B cell (primary cell): ENCODE measurements at regions not wholly inside any gene's neighbourhood (a gene's known extent, or its start where the extent isn't known, plus 50 kb on each side); places are given as distances from the start of the nearest gene placed in this dataset.

Experiments
- ATAC-seq: fragments of 200-7000 bp; cut with Tn5 transposase; one replicate; pipeline ENCODE4 v1.10.0; 2021; ENCODE audit warnings: low read depth, mild to moderate bottlenecking, moderate number of reproducible peaks, moderate library complexity
- CTCF ChIA-PET: fragments of 350-600 bp; sonication (Branson Sonifier 250); formaldehyde crosslinking; loops from one replicate; lab custom pipeline; 2021; ENCODE audit warnings: antibody characterized with exemption, inconsistent platforms; lab: Charles Lee
- POLR2A ChIA-PET: fragments of 350-600 bp; sonication (Branson Sonifier 250); formaldehyde crosslinking; loops from one replicate; lab custom pipeline; 2021; ENCODE audit warnings: antibody characterized with exemption; lab: Charles Lee
- DNase-seq: peaks from one replicate; pipeline ENCODE4 v3.0.0; 2013
- H2AFZ ChIP-seq: 2 replicates; pipeline ENCODE4 v1.6.1; 2012; ENCODE audit warnings: mild to moderate bottlenecking, low read depth, low read length; ENCODE audit not compliant: insufficient read depth, poor library complexity, severe bottlenecking
- H3K27ac ChIP-seq, 2 donors: 1 replicate in 1 of 2; 2 replicates in 1 of 2; pipeline ENCODE4 v1.5.1; 2012 to 2013; ENCODE audit warnings: low read length in 2 of 2, mild to moderate bottlenecking in 2 of 2, moderate library complexity in 1 of 2
- H3K27me3 ChIP-seq, 4 experiments: fragments of 200-600 bp in 1 of 4; sonication (generic) in 1 of 4; replicated peaks in 1 of 4; 1 replicate in 2 of 4; 2 replicates in 2 of 4; pipeline versions ENCODE4 v1.6.1 to v1.7.0; 2013 to 2016; ENCODE audit warnings: low read length in 3 of 4, mild to moderate bottlenecking in 2 of 4, mixed read lengths in 1 of 4, moderate library complexity in 1 of 4; ENCODE audit not compliant: insufficient read depth in 4 of 4, control insufficient read depth in 3 of 4; ENCODE audit errors: control extremely low read depth in 1 of 4
- H3K36me3 ChIP-seq, 2 experiments: replicated peaks in 1 of 2; 1 replicate in 1 of 2; 2 replicates in 1 of 2; pipeline versions ENCODE4 v1.6.1 to v1.7.1; 2013; ENCODE audit warnings: low read length in 1 of 2; ENCODE audit not compliant: insufficient read depth in 2 of 2, control insufficient read depth in 1 of 2; ENCODE audit errors: control extremely low read depth in 1 of 2, extremely low read depth in 1 of 2
- H3K4me1 ChIP-seq, 2 donors: fragments of 200-600 bp in 1 of 2; sonication (generic) in 1 of 2; 1 replicate in 1 of 2; 2 replicates in 1 of 2; pipeline versions ENCODE4 v1.5.1 to v1.6.1; 2013 to 2017; ENCODE audit warnings: low read length in 2 of 2; ENCODE audit not compliant: control insufficient read depth in 2 of 2, insufficient read depth in 2 of 2
- H3K4me2 ChIP-seq: replicated peaks from 2 replicates; pipeline ENCODE3; 2012; ENCODE audit warnings: mild to moderate bottlenecking, low read depth, low read length; ENCODE audit not compliant: poor library complexity, severe bottlenecking
- H3K4me3 ChIP-seq, 5 experiments: fragments of 200-600 bp in 1 of 5; sonication (generic) in 1 of 5; 1 replicate in 3 of 5; 2 replicates in 2 of 5; pipeline versions ENCODE4 v1.5.1 to v1.7.0; 2011 to 2016; ENCODE audit warnings: low read length in 4 of 5, mild to moderate bottlenecking in 4 of 5, low read depth in 2 of 5, control low read depth in 1 of 5, moderate library complexity in 1 of 5; ENCODE audit not compliant: insufficient read depth in 1 of 5; ENCODE audit errors: control extremely low read depth in 1 of 5, extremely low read depth in 1 of 5
- H3K79me2 ChIP-seq: fragments of 200-600 bp; sonication (generic); one replicate; pipeline ENCODE4 v1.6.0; 2016; ENCODE audit warnings: low read length; ENCODE audit not compliant: control insufficient read depth, insufficient read depth
- H3K9ac ChIP-seq: fragments of 200-600 bp; sonication (generic); 2 replicates; pipeline ENCODE4 v1.6.1; 2017; ENCODE audit warnings: mild to moderate bottlenecking, low read length, moderate library complexity
- H3K9me3 ChIP-seq, 3 donors: one replicate each; pipeline versions ENCODE4 v1.6.1 to v1.7.1; 2013; ENCODE audit warnings: low read length in 2 of 3; ENCODE audit not compliant: control insufficient read depth in 2 of 3, insufficient read depth in 1 of 3; ENCODE audit errors: control extremely low read depth in 1 of 3
- H4K20me1 ChIP-seq: 2 replicates; pipeline ENCODE4 v1.6.0; 2012; ENCODE audit warnings: mild to moderate bottlenecking, low read length; ENCODE audit not compliant: insufficient read depth, control insufficient read depth, poor library complexity, severe bottlenecking
- H3K27ac Mint-ChIP-seq: one replicate; pipeline ENCODE4 v1.8.0; 2021; ENCODE audit warnings: mixed read lengths
- H3K27me3 Mint-ChIP-seq: one replicate; pipeline ENCODE4 v1.8.0; 2021; ENCODE audit warnings: mixed read lengths
- H3K4me1 Mint-ChIP-seq: one replicate; pipeline ENCODE4 v1.8.0; 2021; ENCODE audit warnings: mixed read lengths
- H3K4me3 Mint-ChIP-seq: one replicate; pipeline ENCODE4 v1.8.0; 2021; ENCODE audit warnings: mixed read lengths
- H3K9me3 Mint-ChIP-seq: one replicate; pipeline ENCODE4 v1.8.0; 2022; ENCODE audit warnings: mixed read lengths; ENCODE audit not compliant: insufficient read depth
- EZH2 ChIP-seq: IDR thresholded peaks from 2 replicates; pipeline ENCODE4 v1.6.1; 2012; ENCODE audit warnings: borderline replicate concordance, low read depth, mild to moderate bottlenecking, moderate library complexity, low read length; ENCODE audit not compliant: insufficient read depth, poor library complexity, severe bottlenecking
- WGBS: methylation state at CpG from one replicate; pipeline ENCODE4 v1.1.5; 2013; ENCODE audit warnings: missing lambda C conversion rate; ENCODE audit not compliant: insufficient coverage; 5-methylcytosine and 5-hydroxymethylcytosine counted together
- intact Hi-C: fragments of 100-400 bp; cut with micrococcal nuclease; formaldehyde crosslinking; loops from one replicate; pipeline ENCODE4 v1.10.0; 2022
- TF ChIP-seq, protein P1 (sequence below): fragments of 200-600 bp; IDR thresholded peaks from one replicate; pipeline ENCODE4 v1.8.0; 2022; ENCODE audit warnings: antibody characterized with exemption, mild to moderate bottlenecking

DNA sequence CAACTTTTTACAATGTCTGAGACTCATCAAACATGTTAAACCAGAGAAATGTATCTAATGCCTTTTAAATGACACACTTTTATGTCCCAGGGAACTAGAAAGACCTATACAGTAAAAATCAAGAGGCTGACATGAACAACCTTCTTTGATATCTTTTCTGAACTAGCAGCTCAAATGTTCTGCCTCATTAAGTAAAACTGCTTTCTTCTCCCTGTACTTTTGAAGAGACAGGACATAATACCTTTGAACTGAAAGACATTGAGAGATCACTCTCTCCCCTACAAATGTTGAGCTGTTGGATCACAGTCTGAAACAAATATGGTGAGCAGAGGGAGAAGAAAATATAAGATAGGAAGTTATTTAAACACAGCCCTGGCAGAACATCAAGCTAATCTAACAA, 123.0 kb downstream of the FAM181B start:
- Histone ChIP-seq H3K27me3 (no peaks in the 10 kb centered on the region), H3K79me2 (no peaks in the 10 kb centered on the region), H3K4me1 (no peaks in the 10 kb centered on the region), H4K20me1 (no peaks in the 10 kb centered on the region), H3K36me3 (no peaks in the 10 kb centered on the region), H3K9me3 (no peaks in the 10 kb centered on the region), H3K4me2 (no peak overlapping the region), H3K4me3 (no peak overlapping the region), H3K9ac (no peak overlapping the region), H3K27ac (no peak overlapping the region), H2AFZ (no peak overlapping the region)
- no peak for DNase-seq
- Mint-ChIP-seq H3K27me3 (peaks cover 4% of the 10 kb centered on the region), H3K4me3 (no peak overlapping the region), H3K27ac (no peak overlapping the region), H3K9me3 (no peaks in the 10 kb centered on the region), H3K4me1 (no peaks in the 10 kb centered on the region)
- ChIA-PET CTCF (no interaction called here), POLR2A (no interaction called here)
- no peak for ATAC-seq
- no peak for TF ChIP-seq EZH2
- TF ChIP-seq, protein P1, sequence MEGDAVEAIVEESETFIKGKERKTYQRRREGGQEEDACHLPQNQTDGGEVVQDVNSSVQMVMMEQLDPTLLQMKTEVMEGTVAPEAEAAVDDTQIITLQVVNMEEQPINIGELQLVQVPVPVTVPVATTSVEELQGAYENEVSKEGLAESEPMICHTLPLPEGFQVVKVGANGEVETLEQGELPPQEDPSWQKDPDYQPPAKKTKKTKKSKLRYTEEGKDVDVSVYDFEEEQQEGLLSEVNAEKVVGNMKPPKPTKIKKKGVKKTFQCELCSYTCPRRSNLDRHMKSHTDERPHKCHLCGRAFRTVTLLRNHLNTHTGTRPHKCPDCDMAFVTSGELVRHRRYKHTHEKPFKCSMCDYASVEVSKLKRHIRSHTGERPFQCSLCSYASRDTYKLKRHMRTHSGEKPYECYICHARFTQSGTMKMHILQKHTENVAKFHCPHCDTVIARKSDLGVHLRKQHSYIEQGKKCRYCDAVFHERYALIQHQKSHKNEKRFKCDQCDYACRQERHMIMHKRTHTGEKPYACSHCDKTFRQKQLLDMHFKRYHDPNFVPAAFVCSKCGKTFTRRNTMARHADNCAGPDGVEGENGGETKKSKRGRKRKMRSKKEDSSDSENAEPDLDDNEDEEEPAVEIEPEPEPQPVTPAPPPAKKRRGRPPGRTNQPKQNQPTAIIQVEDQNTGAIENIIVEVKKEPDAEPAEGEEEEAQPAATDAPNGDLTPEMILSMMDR, result no peak
- intact Hi-C loops, result no loop called here

DNA sequence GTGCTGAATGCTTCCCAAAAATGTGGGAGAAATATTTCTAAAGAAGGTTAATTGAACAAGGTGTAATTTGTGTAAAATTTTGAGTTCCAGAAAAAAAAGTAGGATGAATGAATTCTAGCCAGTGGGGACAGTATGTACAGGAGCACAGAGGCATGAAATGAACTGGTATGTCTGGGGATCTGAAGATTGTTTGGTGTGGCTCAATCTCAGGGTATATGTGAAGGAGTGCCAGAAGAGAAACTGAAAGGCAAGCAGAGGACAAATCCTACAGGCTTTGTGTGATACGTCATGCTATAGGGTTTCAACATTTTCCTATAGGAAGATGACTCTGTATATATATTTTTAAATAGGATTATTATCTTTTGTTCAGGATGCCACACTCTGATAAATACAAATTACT, 126.9 kb downstream of the FAM181B start:
- H3K27ac Mint-ChIP-seq, result no peak overlapping the region
- Histone ChIP-seq H3K27me3 (no peaks in the 10 kb centered on the region), H3K4me2 (no peak overlapping the region), H3K9me3 (no peaks in the 10 kb centered on the region), H4K20me1 (no peaks in the 10 kb centered on the region), H3K4me3 (no peak overlapping the region), H3K27ac (no peak overlapping the region), H3K36me3 (no peaks in the 10 kb centered on the region), H2AFZ (no peak overlapping the region), H3K4me1 (no peaks in the 10 kb centered on the region), H3K79me2 (no peaks in the 10 kb centered on the region), H3K9ac (no peak overlapping the region)
- DNase-seq (no peak), ATAC-seq (no peak)
- H3K9me3 Mint-ChIP-seq, result no peaks in the 10 kb centered on the region
- POLR2A ChIA-PET, result no interaction called here
- H3K4me1 Mint-ChIP-seq, result no peaks in the 10 kb centered on the region
- H3K4me3 Mint-ChIP-seq, result no peak overlapping the region
- CTCF ChIA-PET, result no interaction called here
- WGBS, result no CpG with 5 or more reads among the region's 1 CpG
- TF ChIP-seq, protein P1, result no peak
- no peak for TF ChIP-seq EZH2
- peaks cover 8% of the 10 kb centered on the region for H3K27me3 Mint-ChIP-seq
- intact Hi-C loops, result no loop called here
